ENCODE measurements at regions not wholly inside any gene's neighbourhood (a gene's known extent, or its start where the extent isn't known, plus 50 kb on each side); places are given as distances from the start of the nearest gene placed in this dataset.

- H3K9me3 ChIP-seq (ENCODE audit: control extremely low read depth in 1 of 3, control insufficient read depth in 2 of 3, insufficient read depth in 1 of 3, low read length in 2 of 3): peaks cover 0 to 3% (median 0%) of the 10 kb centered on the region in 3 donors
- Mint-ChIP-seq H3K4me1 (no peaks in the 10 kb centered on the region), H3K27ac (no peak overlapping the region), H3K4me3 (no peak overlapping the region), H3K9me3 (ENCODE audit: insufficient read depth) (no peaks in the 10 kb centered on the region), H3K27me3 (no peaks in the 10 kb centered on the region)
- H4K20me1 ChIP-seq (ENCODE audit: control insufficient read depth, insufficient read depth, low read length, poor library complexity, severe bottlenecking): no peaks in the 10 kb centered on the region
- WGBS (ENCODE audit: insufficient coverage): 93% methylated on average over 1 of the region's 2 CpGs
- ChIA-PET POLR2A (no interaction called here), CTCF (no interaction called here)
- DNase-seq (no peak), ATAC-seq (ENCODE audit: low read depth) (no peak)
- no peak overlapping the region for H3K4me3 ChIP-seq (ENCODE audit: control extremely low read depth in 1 of 5, extremely low read depth in 1 of 5, insufficient read depth in 1 of 5, low read depth in 2 of 5, low read length in 4 of 5)
- H3K4me2 ChIP-seq (replicated peaks; ENCODE audit: low read depth, low read length, poor library complexity, severe bottlenecking): no peak overlapping the region
- intact Hi-C loops (cut with micrococcal nuclease): no loop called here
- no peaks in the 10 kb centered on the region for H3K36me3 ChIP-seq (replicated peaks in 1 of 2; ENCODE audit: control extremely low read depth in 1 of 2, control insufficient read depth in 1 of 2, extremely low read depth in 1 of 2, insufficient read depth in 2 of 2, low read length in 1 of 2)
- TF ChIP-seq EZH2 (IDR thresholded peaks at IDR 0.05; ENCODE audit: borderline replicate concordance, insufficient read depth, low read depth, low read length, poor library complexity, severe bottlenecking): no peak
- TF ChIP-seq CTCF (IDR thresholded peaks at IDR 0.05): no peak
- H2AFZ ChIP-seq (ENCODE audit: insufficient read depth, low read depth, low read length, poor library complexity, severe bottlenecking): no peak overlapping the region
- peaks cover 0 to 1% (median 0%) of the 10 kb centered on the region in 4 experiments for H3K27me3 ChIP-seq (replicated peaks in 1 of 4; ENCODE audit: control extremely low read depth in 1 of 4, control insufficient read depth in 3 of 4, insufficient read depth in 4 of 4, low read length in 3 of 4)
- no peak overlapping the region for H3K9ac ChIP-seq (ENCODE audit: low read length)
- H3K4me1 ChIP-seq (ENCODE audit: control insufficient read depth in 2 of 2, insufficient read depth in 2 of 2, low read length in 2 of 2): no peaks in the 10 kb centered on the region
- no peak overlapping the region for H3K27ac ChIP-seq (ENCODE audit: low read length in 2 of 2)
- no peaks in the 10 kb centered on the region for H3K79me2 ChIP-seq (ENCODE audit: control insufficient read depth, insufficient read depth, low read length)
Observed at GRCh38 chr16:65728652-65729051, 606.8 kb upstream of the CDH11 start.

GRCh38 chr16:65728167-65728566 is 606.3 kb upstream of the CDH11 start:
- DNase-seq (no peak), ATAC-seq (ENCODE audit: low read depth) (no peak)
- Mint-ChIP-seq H3K4me3 (no peak overlapping the region), H3K27me3 (no peaks in the 10 kb centered on the region), H3K27ac (no peak overlapping the region), H3K4me1 (no peaks in the 10 kb centered on the region), H3K9me3 (ENCODE audit: insufficient read depth) (no peaks in the 10 kb centered on the region)
- no peak overlapping the region for H3K4me3 ChIP-seq (ENCODE audit: control extremely low read depth in 1 of 5, extremely low read depth in 1 of 5, insufficient read depth in 1 of 5, low read depth in 2 of 5, low read length in 4 of 5)
- peaks cover 0 to 3% (median 0%) of the 10 kb centered on the region in 4 experiments for H3K27me3 ChIP-seq (replicated peaks in 1 of 4; ENCODE audit: control extremely low read depth in 1 of 4, control insufficient read depth in 3 of 4, insufficient read depth in 4 of 4, low read length in 3 of 4)
- H3K27ac ChIP-seq (ENCODE audit: low read length in 2 of 2): no peak overlapping the region
- intact Hi-C loops (cut with micrococcal nuclease): no loop called here
- CTCF ChIA-PET: no interaction called here
- no peak overlapping the region for H3K4me2 ChIP-seq (replicated peaks; ENCODE audit: low read depth, low read length, poor library complexity, severe bottlenecking)
- 53% methylated on average over 3 of the region's 3 CpGs for WGBS (ENCODE audit: insufficient coverage)
- peaks cover 0 to 3% (median 0%) of the 10 kb centered on the region in 3 donors for H3K9me3 ChIP-seq (ENCODE audit: control extremely low read depth in 1 of 3, control insufficient read depth in 2 of 3, insufficient read depth in 1 of 3, low read length in 2 of 3)
- no peaks in the 10 kb centered on the region for H4K20me1 ChIP-seq (ENCODE audit: control insufficient read depth, insufficient read depth, low read length, poor library complexity, severe bottlenecking)
- TF ChIP-seq CTCF (IDR thresholded peaks at IDR 0.05): no peak
- TF ChIP-seq EZH2 (IDR thresholded peaks at IDR 0.05; ENCODE audit: borderline replicate concordance, insufficient read depth, low read depth, low read length, poor library complexity, severe bottlenecking): no peak
- no peak overlapping the region for H3K9ac ChIP-seq (ENCODE audit: low read length)
- H3K79me2 ChIP-seq (ENCODE audit: control insufficient read depth, insufficient read depth, low read length): no peaks in the 10 kb centered on the region
- POLR2A ChIA-PET: no interaction called here
- no peak overlapping the region for H2AFZ ChIP-seq (ENCODE audit: insufficient read depth, low read depth, low read length, poor library complexity, severe bottlenecking)
- H3K4me1 ChIP-seq (ENCODE audit: control insufficient read depth in 2 of 2, insufficient read depth in 2 of 2, low read length in 2 of 2): no peaks in the 10 kb centered on the region
- H3K36me3 ChIP-seq (replicated peaks in 1 of 2; ENCODE audit: control extremely low read depth in 1 of 2, control insufficient read depth in 1 of 2, extremely low read depth in 1 of 2, insufficient read depth in 2 of 2, low read length in 1 of 2): no peaks in the 10 kb centered on the region
